ENCODE measurements at regions not wholly inside any gene's neighbourhood (a gene's known extent, or its start where the extent isn't known, plus 50 kb on each side); places are given as distances from the start of the nearest gene placed in this dataset.
"Not testable (repeated sequence)": the region's sequence is repeated elsewhere in the genome, so short reads cannot be mapped to it uniquely, and the experiment has no call there.

DNA sequence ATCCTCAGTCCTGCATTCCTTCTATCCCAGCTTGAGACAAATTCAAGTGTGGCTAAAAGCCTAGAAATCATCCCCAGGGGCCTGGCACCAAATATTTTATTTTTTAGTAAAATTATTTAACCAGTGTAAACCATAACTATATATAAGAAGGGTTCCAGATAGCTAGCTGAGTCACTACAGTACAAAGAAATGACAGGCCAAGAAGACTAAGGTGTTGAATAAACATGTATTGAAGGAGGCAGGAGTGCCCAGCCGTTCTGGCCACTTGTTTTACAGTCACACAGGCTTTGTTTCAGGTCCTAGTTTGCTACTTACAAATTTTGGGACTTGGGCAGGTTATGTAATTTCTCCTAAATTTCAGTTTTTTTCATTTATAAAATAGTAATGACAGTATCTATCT lies 225.9 kb upstream of the PITX2 start:
- DNase-seq (ENCODE audit: low spot score), result no peak

DNA sequence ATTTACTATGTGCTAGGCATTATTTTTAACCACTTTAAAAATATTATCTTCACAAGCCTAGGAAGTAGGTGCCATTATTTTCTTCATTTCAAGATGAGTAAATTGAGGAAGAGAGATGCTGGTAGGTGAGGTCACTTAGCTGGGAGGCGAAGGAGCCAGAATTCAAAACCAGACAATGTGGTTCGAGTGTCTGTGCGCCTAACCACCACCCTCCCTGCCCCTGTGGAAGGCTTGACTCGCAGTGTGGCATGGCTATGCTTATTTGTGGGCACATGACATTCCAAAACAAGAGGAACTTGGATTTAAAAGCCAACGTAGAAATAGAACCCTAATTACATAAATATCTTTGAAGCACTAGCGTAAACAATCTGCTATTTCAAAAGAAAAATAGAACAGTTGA lies 226.6 kb upstream of the PITX2 start:
- DNase-seq (ENCODE audit: low spot score), result no peak

DNA sequence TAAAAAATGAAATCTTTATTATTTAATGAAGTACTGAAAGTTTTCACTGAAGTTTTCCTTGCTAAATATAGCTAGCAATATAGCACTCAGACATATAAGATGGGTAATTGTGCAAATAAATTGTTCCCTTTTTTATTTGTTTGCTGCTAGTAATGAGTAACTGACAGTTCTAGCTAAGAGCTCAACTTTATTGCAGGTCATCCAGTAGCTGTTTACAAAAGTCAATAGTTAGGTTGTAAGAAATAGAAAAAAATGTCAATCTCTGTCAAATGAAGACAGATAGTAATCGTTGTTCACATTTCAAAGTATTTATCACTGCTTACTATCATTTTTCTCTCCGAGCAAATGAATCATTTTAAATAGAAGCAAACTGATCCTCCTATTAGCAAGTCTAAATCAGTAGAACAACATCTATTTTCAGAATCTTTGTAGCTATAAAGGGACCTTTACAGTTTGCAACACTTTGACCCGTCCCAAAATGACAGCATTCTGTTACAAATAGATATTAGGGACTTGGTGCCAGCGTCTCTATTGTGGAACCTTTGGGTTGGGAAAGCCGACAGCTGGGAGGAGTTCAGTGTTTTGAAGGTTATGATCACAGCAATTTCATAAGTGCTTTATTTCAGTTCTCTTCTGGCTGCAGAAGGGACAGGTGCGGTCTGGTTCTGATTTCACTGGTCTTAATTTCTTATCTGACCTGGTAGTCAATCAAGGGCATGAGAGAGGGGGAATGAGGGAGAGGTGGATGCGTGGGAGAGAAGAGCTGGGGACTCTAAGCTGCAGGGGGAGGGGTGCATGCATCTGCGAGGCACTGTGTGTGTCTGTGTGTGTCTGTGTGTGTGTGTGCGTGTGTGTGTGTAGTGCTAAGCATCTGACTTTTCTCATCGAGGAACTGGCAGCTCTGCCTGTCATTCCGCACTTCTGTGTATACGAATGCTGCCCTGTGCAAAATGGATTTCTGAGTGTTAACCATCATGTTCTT lies 227.9 kb upstream of the PITX2 start:
- peak; percentile 10 for DNase-seq (ENCODE audit: low spot score)

DNA sequence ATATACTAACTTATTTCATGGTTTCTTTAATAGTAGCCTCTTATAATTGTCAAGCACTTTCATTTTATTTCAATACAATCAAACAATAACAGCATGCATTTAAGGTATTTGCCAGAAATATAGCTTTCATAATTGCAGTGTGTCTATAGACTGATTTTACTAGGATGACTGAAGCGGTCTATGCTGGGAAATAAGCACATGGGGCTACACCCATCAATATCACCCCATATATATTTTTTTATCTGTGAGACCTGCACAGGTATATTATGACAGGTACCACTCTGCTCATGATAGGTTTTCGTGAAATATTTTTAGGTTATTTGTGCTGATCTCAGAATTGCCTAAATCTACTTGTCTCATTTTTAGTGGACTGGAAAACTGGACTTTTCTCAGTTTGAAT lies 229.1 kb upstream of the PITX2 start:
- DNase-seq (ENCODE audit: low spot score), result no peak

DNA sequence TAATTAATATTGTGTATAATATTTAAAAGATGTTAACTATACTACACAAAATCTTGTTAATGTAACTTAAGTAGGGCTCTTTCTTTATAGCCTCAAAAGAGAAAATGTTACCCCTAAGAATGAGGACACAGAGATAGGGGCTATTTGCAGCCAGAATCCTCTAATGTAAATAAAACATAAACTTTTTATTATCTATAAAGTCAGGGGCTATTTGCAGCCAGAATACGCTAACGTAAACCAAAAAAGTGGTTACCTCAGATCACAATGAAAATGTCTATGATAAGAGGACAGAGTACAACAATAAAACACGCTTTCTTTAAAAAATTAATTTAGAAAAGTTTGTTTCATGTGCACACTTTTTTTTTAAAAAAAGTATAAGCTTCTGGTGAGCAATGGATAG lies 229.9 kb upstream of the PITX2 start:
- no peak for DNase-seq (ENCODE audit: low spot score)

DNA sequence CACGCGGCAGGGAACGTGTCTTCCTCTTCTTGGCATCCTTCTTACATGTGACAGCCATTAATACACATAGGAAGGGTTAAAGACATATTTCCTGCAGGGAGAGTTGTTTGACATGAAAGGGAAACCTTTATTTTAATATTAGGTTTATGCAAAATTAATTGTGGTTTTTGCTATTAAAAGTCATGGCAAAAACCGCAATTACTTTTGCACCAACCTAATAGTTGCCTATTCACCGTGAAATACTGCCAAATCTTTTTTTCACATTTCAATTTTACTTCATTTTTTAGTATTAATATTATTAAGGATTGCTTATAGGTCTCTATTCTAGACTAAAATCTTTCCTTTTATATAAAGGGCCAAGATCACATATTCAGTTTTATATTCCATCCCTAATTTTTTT lies 230.4 kb upstream of the PITX2 start:
- no peak for DNase-seq (ENCODE audit: low spot score)

DNA sequence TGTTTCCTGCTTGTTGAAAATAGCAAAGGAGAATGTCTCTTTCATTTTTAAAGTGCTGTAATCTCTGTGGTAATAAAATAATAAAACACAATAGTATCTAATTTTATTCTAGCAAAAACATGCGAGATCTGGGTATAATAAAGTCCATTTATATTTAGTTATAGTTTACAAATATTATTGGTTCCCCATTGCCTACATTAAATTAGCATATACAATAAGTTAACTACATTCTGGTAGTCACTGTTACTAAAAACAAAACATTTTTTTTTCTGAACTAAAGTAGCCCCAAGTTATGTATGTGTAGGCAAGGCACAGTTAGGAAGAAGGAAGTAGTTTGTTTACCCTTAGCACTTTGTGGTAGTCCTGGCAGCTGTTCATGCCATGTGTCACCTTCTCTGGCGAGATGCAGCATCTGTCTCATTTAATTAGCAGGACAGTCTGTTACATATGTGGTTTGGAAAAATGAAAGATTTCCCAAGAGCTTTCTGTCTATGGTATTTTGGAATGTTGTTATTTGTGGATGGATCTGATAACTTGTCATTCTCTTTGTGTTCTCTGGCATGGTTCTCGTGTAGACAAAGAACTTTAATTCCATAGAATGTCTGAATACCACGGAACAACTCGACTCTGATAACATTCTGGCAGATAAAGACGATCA lies 231.3 kb upstream of the PITX2 start:
- DNase-seq (ENCODE audit: low spot score), result no peak

DNA sequence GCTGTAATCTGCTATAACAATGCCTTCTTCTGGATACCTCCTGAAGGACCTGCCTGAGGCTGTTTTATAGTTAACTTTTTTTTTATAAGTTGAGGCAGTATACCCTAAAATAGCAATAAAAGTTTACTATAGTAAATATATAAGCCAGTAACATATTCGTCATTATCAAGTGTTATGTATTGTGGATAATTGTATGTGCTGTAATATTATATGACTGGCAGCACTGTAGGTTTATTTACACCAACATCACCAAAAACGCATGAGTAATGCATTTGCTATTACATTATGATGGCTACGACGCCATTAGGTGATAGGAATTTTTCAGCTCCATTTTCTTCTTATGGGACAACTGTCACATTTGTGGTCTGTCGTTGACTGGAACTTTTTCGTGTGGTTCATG lies 237.2 kb upstream of the PITX2 start:
- DNase-seq (ENCODE audit: low spot score), result no peak

DNA sequence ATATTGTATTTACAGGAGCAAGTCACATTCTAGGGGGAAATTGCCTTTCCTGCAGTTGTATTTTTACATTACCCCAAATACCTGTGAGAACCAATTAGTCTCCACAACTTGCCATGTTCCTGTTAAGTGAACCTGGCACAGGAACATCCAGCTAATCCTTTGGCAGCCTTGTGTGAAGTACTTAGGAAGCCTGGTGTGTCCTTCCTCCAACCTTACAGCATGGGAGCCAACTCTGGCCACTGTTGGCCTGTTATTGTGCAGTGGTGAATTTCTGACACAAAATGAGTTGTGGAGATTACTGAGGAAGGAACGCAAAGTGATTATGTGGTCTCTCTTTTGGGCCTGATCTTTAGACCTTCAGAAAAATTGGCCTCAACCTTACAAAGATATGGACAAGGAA lies 238.0 kb upstream of the PITX2 start:
- DNase-seq (ENCODE audit: low spot score), result no peak

DNA sequence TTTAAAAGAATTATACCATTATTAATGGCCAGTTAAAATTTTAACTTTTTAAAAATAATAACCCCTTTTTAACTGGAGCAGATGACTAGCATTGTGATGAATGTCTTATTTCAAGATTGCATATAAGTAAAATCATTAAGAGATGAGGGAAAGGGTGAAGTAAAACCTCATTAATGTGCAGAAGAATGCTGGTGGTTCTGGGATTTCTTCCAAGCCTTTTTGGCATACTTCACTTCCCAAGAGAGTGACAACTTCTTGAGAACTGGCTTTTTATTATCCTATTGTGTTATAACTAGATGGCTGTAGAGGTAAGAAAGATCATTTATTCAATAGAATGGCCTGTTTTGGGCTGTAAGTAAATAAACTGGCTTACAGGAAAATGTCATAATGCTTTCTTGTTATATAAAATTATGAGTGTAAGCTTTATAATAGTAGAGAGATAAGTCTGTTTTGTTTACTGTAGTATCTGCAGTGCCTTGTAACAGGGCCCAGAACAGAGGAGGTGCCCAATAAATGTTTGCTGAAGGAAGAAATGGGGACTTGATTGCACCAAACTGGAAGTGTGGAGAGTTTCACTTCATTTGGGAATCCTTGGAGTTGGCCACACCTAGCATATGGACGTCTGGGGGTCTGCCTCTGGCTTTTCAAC lies 242.9 kb upstream of the PITX2 start:
- DNase-seq (ENCODE audit: low spot score), result peak; percentile 16

DNA sequence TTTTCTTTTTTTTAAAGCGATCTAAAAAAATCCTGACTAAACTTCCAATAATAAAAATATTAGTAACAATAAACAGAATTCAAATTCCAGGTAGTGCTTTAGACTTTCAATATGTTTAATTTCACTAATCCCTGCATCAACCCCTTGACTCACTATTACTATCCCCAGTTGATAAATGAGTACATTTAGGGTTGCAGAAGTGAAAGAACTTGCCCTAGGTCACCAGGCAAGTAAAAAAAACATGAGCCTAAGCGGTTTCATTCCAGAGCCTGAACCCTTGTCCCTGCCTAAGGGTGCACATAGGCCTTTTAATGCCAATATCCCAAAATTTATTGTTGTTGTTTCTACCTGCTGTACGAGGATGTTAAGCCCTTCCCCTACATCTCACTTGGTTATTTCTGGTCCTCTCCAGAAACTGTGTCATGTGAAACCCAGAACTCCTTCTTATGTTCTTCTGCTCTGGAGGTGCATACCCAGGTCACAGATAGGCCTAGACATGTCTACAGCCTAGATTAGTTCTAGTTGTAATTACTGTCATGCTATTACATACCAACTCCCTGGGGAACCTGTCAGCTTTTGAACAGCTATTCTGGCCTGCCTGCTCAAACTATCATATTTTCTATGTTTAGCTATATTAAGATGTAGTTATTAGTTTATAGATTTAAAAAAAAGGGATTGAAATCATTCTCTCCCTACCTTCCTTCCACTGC lies 244.5 kb upstream of the PITX2 start:
- no peak for DNase-seq (ENCODE audit: low spot score)

DNA sequence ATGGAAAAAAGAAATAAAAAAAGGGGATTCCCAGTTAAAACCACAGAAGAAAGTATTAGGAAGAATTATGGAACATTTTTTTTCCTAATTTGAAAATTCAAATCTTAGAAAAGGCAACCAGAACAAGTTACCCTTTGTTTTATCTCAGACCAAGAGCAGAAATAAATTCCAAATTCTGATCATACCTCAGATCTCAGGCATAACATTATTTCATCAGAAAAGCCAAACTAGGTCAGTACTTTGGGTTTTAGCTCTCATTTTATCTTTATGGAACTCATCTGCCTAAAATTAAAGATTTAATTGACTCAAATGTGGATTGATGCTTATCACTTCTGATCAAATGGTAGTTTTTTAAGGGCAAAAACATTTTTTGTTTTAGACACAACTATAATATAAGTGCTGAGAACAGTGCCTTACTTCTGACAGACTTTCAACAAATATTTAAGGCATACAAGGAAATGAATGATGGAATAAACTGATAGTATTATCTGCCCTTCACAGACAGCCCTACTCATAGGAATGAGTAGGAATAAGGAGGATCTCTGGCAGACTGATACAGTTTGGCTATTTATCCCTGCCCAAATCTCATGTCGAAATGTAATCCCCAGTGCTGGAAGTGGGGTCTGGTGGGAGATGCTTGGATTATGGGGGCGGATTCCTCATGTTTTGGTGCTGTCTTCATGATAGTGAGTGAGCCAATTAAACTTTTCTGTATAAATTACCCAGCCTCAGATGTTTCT lies 245.3 kb upstream of the PITX2 start:
- no peak for DNase-seq (ENCODE audit: low spot score)

DNA sequence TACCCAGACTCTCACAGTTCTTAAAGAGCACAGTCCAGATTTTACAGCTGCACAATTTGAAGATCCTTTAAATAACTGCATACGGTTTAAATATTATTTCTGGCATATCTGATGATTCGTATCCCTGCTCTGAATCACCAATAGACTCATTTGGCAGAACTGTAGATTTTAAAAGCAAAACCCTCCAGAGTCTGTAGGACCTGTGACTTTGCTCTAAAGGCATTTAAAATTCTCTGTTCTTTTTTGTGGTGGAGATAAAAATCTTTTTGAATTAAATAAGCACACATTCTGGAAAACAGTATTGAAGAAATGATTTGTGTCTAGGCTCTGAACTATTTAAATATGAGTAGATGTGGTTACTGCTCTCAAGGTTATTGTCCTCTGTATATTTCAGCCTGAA lies 246.2 kb upstream of the PITX2 start:
- DNase-seq (ENCODE audit: low spot score), result no peak

DNA sequence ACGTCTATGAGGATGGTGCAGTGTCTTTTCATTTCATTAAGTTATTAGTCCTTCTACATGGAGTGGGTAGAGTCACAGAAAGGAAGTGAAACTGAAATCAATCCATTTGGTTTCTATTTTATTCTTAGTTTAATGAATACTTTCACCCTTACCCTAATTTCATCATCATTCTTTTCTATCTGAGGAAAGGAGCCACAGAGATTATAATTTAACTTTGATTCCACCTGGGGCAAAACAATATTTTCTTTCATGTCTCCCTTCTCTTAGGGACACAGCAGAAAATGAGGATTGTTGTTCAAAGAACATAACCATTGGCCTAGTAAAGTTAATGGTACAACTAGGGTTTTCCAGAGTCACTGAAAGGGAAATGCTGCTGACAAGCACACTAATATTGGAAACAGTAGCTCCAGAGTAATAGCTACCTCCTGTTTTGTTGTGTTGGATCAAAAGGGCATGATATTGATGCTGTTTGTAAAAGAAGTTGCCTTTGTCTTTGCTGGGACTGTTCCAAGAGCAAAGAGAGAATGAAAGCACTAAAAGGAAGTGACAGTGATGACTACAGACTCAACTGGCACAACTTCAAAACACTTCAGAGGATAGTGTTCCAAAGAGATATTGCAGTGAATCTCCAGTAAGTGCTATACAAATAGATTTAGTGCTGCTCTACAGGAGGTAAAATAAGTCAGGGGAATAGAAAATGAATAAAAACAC lies 247.1 kb upstream of the PITX2 start:
- no peak for DNase-seq (ENCODE audit: low spot score)

DNA sequence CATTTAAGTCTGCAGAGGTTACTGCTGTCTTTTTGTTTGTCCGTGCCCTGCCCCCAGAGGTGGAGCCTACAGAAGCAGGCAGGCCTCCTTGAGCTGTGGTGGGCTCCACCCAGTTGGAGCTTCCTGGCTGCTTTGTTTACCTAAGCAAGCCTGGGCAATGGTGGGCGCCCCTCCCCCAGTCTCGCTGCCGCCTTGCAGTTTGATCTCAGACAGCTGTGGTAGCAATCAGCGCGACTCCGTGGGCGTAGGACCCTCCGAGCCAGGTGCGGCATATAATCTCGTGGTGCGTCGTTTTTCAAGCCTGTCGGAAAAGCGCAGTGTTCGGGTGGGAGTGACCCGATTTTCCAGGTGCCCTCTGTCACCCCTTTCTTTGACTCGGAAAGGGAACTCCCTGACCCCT lies 253.3 kb upstream of the PITX2 start:
- DNase-seq (ENCODE audit: low spot score), result not testable (repeated sequence)

DNA sequence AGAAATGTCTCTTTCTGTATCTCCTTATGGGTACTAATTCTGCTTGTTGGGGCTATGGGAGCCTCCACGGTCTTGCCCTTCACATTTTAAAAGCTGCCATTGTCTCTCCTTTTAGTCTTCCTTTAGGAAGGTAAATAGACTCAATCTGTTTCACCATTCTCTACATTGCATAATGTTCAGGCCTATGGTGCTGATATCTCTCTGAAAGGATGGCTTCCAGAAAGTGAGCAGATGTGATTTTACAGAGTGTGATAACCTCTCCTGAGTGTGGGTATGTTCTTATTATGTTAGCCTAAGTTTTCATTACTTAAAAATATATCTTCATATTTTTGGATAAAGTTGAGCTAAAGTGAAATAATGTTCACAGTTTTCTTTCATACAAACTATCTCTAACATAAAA lies 254.0 kb upstream of the PITX2 start:
- DNase-seq (ENCODE audit: low spot score), result no peak

DNA sequence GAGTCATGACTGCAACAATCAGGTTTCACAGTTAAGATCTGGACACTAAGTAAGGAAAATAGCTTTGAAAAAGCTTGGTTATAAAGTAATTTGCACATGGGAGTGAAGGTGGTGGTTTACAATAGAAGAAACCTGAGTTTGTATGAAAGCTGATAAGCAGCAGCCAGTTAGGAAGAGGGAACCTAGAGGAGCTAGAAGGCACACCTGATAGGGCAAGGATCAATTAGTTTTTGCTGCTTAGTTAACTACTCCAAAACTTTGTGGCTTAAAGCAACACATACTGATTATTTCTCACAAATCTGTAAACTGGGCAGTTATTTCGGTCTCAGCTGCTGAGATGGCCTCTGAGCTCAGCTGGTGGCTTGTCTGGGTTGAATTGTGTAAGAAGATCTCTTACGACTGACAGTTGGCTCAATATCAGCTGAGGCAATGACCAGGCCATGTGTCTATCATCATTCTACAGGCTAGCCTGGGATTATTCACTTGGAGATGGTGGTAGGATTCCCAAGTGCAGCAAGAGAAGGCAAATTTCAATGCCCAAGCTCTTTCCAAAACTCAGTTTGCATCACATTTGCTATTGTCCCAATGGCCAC lies 255.0 kb upstream of the PITX2 start:
- no peak for DNase-seq (ENCODE audit: low spot score)

DNA sequence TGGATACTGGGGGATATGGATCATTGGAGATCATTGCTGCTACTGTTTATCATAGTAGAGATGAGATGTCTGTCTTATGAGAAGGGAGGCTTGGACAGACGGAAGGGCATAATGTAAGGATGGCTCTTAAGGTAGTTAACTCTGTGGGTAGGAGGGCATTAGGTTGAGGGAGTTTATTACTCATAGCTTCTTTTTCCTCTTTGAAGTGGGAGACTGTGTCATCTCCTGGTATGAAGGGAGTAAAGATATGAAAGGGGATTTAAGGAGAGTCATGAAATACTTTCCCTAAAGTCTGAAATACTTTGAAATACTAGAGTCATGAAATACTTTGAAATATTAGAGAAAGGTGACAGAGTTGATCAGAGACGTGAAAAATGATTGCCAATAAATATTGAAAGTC lies 255.5 kb upstream of the PITX2 start:
- no peak for DNase-seq (ENCODE audit: low spot score)

DNA sequence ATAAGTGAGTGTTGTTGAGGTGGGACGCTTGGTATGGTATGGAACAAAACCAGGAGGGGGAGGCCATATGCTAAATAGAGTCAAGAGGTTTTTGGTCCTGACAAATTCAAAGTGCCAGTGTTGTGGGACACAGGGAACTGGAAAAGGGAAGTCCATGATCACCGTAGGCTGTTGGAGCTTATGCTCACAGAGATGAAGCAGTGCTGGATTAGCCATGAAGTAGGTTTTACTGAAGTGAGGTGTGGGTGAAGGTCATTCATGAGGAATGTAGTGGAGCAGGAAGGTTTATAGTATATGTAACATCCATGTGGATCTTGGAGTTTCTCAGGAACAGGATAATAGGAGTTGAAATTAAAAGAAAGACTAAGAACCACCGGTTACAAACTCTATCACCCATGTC lies 256.1 kb upstream of the PITX2 start:
- no peak for DNase-seq (ENCODE audit: low spot score)

DNA sequence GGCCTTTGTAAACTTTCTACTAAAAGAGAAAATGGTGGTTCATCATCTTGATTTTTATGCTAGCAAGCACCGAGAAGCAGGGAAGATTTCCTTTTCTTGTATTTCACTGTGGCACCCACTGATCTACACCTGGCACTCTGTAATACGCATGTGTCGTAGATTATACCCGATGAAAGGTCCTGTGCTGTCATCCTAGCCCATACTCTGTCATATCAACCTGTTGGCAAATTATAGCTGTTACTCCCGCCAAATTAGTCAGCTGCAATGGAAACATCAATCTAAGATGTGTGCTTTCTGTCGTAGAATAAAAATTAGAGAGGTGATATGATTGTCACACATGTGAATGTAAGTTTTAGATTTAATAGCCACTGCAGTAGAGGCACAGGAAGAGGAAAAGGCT lies 263.4 kb upstream of the PITX2 start:
- DNase-seq (ENCODE audit: low spot score), result no peak

DNA sequence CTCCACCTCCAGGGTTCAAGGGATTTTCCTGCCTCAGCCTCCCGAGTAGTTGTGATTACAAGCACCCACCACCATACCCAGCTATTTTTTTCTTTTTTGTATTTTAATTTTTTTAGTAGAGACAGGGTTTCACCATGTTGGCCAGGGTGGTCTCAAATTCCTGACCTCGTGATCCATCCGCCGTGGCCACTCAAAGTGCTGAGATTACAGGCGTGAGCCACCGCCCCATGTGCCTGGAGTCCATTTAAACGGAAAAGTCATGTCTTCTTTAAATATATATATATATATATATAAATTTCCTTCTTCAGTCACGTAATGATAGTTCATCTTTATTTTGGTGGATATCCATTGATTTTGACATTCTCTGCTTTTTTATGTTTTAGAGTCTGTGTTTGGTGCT lies 264.0 kb upstream of the PITX2 start:
- no peak for DNase-seq (ENCODE audit: low spot score)
